AG08396 (cell line): ENCODE measurements at regions not wholly inside any gene's neighbourhood (a gene's known extent, or its start where the extent isn't known, plus 50 kb on each side); places are given as distances from the start of the nearest gene placed in this dataset.

Experiments used
- DNase-seq: peaks from one replicate; pipeline ENCODE4 v3.0.0; 2012; ENCODE audit warnings: low spot score, mixed read lengths

GRCh38 chr4:24719615-24720014 is 75.8 kb upstream of the SOD3 start:
- no peak for DNase-seq

GRCh38 chr4:24720436-24720835 is 74.9 kb upstream of the SOD3 start:
- no peak for DNase-seq

- no peak for DNase-seq
These were observed 74.4 kb upstream of the SOD3 start for GRCh38 chr4:24720979-24721378.

GRCh38 chr4:24722026-24722568 is 73.3 kb upstream of the SOD3 start:
- DNase-seq, result no peak

GRCh38 chr4:24727390-24728224 is 67.8 kb upstream of the SOD3 start:
- DNase-seq, result no peak

GRCh38 chr4:24729119-24729730 is 66.1 kb upstream of the SOD3 start:
- DNase-seq, result no peak

- peak; percentile 66 for DNase-seq
These were observed 64.9 kb upstream of the SOD3 start for GRCh38 chr4:24730256-24731001.

GRCh38 chr4:24731448-24731847 is 63.9 kb upstream of the SOD3 start:
- no peak for DNase-seq

GRCh38 chr4:24734511-24734910 is 60.9 kb upstream of the SOD3 start:
- DNase-seq, result no peak

- no peak for DNase-seq
These were observed 59.3 kb upstream of the SOD3 start for GRCh38 chr4:24736066-24736465.

GRCh38 chr4:24741910-24742309 is 53.5 kb upstream of the SOD3 start:
- DNase-seq, result no peak

- no peak for DNase-seq
These were observed 53.0 kb upstream of the SOD3 start for GRCh38 chr4:24742335-24742734.

- no peak for DNase-seq
These were observed 52.6 kb upstream of the SOD3 start for GRCh38 chr4:24742773-24743172.

- no peak for DNase-seq
These were observed 52.2 kb upstream of the SOD3 start for GRCh38 chr4:24743206-24743605.

GRCh38 chr4:24743927-24744326 is 51.4 kb upstream of the SOD3 start:
- DNase-seq, result no peak

- no peak for DNase-seq
These were observed 50.0 kb upstream of the SOD3 start for GRCh38 chr4:24745172-24745895.
